Common myeloid progenitor, CD34-positive (primary cell): ENCODE measurements at regions not wholly inside any gene's neighbourhood (a gene's known extent, or its start where the extent isn't known, plus 50 kb on each side); places are given as distances from the start of the nearest gene placed in this dataset.

Source experiments
- CTCF ChIA-PET: fragments of 350-600 bp; sonication (Branson Sonifier 250); formaldehyde crosslinking; loops from one replicate; lab custom pipeline; 2021; ENCODE audit warnings: antibody characterized with exemption; lab: Charles Lee
- POLR2A ChIA-PET: fragments of 350-600 bp; sonication (Branson Sonifier 250); formaldehyde crosslinking; loops from one replicate; lab custom pipeline; 2021; ENCODE audit warnings: antibody characterized with exemption; lab: Charles Lee
- DNase-seq, 3 donors: peaks; one replicate each; pipeline versions ENCODE4 v3.0.0 to v3.0.0-alpha.2; 2013
- H3K27ac ChIP-seq, 2 experiments: 1 replicate in 1 of 2; 2 replicates in 1 of 2; pipeline ENCODE4 v1.7.0; 2013; ENCODE audit warnings: inconsistent platforms in 2 of 2, low read length in 2 of 2, mild to moderate bottlenecking in 2 of 2, low read depth in 1 of 2, moderate library complexity in 1 of 2; ENCODE audit not compliant: severe bottlenecking in 2 of 2, insufficient read depth in 1 of 2, poor library complexity in 1 of 2
- H3K27me3 ChIP-seq, 5 experiments: replicated peaks in 2 of 5; 1 replicate in 3 of 5; 2 replicates in 2 of 5; pipeline versions ENCODE4 v1.6.1 to v1.7.0; 2013; ENCODE audit warnings: low read length in 4 of 5, mild to moderate bottlenecking in 2 of 5, moderate library complexity in 2 of 5, inconsistent platforms in 1 of 5; ENCODE audit not compliant: insufficient read depth in 5 of 5, control insufficient read depth in 4 of 5
- H3K36me3 ChIP-seq, 4 experiments: 1 replicate in 2 of 4; 2 replicates in 2 of 4; pipeline versions ENCODE4 v1.6.1 to v1.7.0; 2013; ENCODE audit warnings: low read length in 3 of 4, control low read depth in 1 of 4, mild to moderate bottlenecking in 1 of 4; ENCODE audit not compliant: control insufficient read depth in 4 of 4, insufficient read depth in 4 of 4
- H3K4me1 ChIP-seq, 4 experiments: 1 replicate in 3 of 4; 2 replicates in 1 of 4; pipeline versions ENCODE4 v1.6.1 to v1.7.1; 2013; ENCODE audit warnings: low read length in 3 of 4, mild to moderate bottlenecking in 3 of 4, control low read depth in 1 of 4, inconsistent platforms in 1 of 4, moderate library complexity in 1 of 4; ENCODE audit not compliant: control insufficient read depth in 4 of 4, insufficient read depth in 4 of 4; ENCODE audit errors: control extremely low read depth in 1 of 4
- H3K4me3 ChIP-seq, 7 experiments: 1 replicate in 4 of 7; 2 replicates in 3 of 7; pipeline versions ENCODE4 v1.5.1 to v1.7.0; 2013; ENCODE audit warnings: mild to moderate bottlenecking in 7 of 7, low read length in 6 of 7, moderate library complexity in 6 of 7, inconsistent platforms in 2 of 7, low read depth in 2 of 7, control low read depth in 1 of 7; ENCODE audit not compliant: insufficient read depth in 4 of 7, control insufficient read depth in 1 of 7; ENCODE audit errors: extremely low read depth in 1 of 7
- H3K9me3 ChIP-seq, 5 experiments: 1 replicate in 4 of 5; 2 replicates in 1 of 5; pipeline versions ENCODE4 v1.6.1 to v1.7.1; 2013; ENCODE audit warnings: low read length in 4 of 5, mild to moderate bottlenecking in 2 of 5, inconsistent platforms in 1 of 5, low read depth in 1 of 5, moderate library complexity in 1 of 5; ENCODE audit not compliant: control insufficient read depth in 4 of 5, insufficient read depth in 2 of 5; ENCODE audit errors: control extremely low read depth in 1 of 5
- WGBS: methylation state at CpG from one replicate; pipeline ENCODE4 v1.1.5; 2013; ENCODE audit not compliant: insufficient coverage; 5-methylcytosine and 5-hydroxymethylcytosine counted together

GRCh38 chr4:138916763-138917162 is 98.8 kb upstream of the NOCT start:
- 67% methylated on average over 1 of the region's 1 CpG for WGBS
- Histone ChIP-seq H3K4me3 (no peak overlapping the region), H3K9me3 (no peaks in the 10 kb centered on the region), H3K36me3 (no peaks in the 10 kb centered on the region), H3K27me3 (peaks cover 0 to 4% (median 0%) of the 10 kb centered on the region in 5 experiments), H3K27ac (no peak overlapping the region), H3K4me1 (peaks cover 0 to 11% (median 1%) of the 10 kb centered on the region in 4 experiments)
- ChIA-PET CTCF (interaction anchor here (0.7 to 2.6 kb wide), 6 partner anchors 9 to 882 kb away, joined by 3 to 13 read pairs (median 4); no protein-coding TSS in a partner anchor), POLR2A (no interaction called here)
- no peak for DNase-seq

DNA sequence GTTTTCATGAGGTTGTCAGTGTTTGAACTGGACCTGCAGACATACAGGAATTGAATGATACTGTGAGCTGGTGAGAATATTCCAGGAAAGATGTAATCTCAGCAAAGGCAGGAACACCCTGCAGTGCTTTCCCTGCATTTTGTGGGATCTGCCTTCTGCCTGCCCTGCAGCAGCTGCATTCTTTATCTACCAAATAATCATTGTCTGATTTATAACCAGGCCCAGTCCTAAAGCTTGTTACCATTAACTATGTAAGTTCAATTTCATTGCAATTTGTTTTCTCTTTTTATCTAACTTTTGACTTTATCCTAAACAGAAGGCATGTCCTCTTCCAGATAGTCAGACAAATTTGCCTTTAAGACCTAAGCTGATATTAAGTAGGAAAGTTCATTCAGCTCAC is 99.8 kb upstream of the NOCT start:
- no peaks in the 10 kb centered on the region for H3K9me3 ChIP-seq
- POLR2A ChIA-PET, result no interaction called here

GRCh38 chr4:138912704-138913340 is 102.8 kb upstream of the NOCT start:
- no CpG with 5 or more reads among the region's 3 CpGs for WGBS
- Histone ChIP-seq H3K4me1 (peaks cover 0 to 38% (median 3%) of the 10 kb centered on the region in 4 experiments), H3K4me3 (no peak overlapping the region), H3K27me3 (no peaks in the 10 kb centered on the region), H3K36me3 (no peaks in the 10 kb centered on the region), H3K9me3 (no peaks in the 10 kb centered on the region), H3K27ac (no peak overlapping the region)
- CTCF ChIA-PET, result interaction anchor here (0.7 to 1.6 kb wide), 2 partner anchors 9 to 42 kb away, joined by 3 to 6 read pairs; no protein-coding TSS in a partner anchor
- POLR2A ChIA-PET, result no interaction called here
- DNase-seq, result peak in 1 of 3 donors; percentile 15

More for the DNA sequence above, 99.8 kb upstream of the NOCT start:
- Histone ChIP-seq H3K4me3 (no peak overlapping the region), H3K36me3 (no peaks in the 10 kb centered on the region), H3K27me3 (peaks cover 0 to 4% (median 0%) of the 10 kb centered on the region in 5 experiments), H3K27ac (no peak overlapping the region), H3K4me1 (peaks cover 0 to 21% (median 1%) of the 10 kb centered on the region in 4 experiments)
- no peak for DNase-seq
- CTCF ChIA-PET, result interaction anchor here (1.1 to 2.6 kb wide), 5 partner anchors 10 to 235 kb away, joined by 3 to 13 read pairs (median 5); no protein-coding TSS in a partner anchor

- Histone ChIP-seq H3K4me1 (peaks cover 0 to 38% (median 3%) of the 10 kb centered on the region in 4 experiments), H3K4me3 (no peak overlapping the region), H3K9me3 (no peaks in the 10 kb centered on the region), H3K27me3 (no peaks in the 10 kb centered on the region), H3K36me3 (no peaks in the 10 kb centered on the region), H3K27ac (peak overlapping the region; percentile 58 to 88)
- no peak for DNase-seq
- CTCF ChIA-PET, result interaction anchor here (0.7 to 1.6 kb wide), 2 partner anchors 13 to 41 kb away, joined by 3 to 6 read pairs; no protein-coding TSS in a partner anchor
- POLR2A ChIA-PET, result no interaction called here
- 100% methylated on average over 5 of the region's 9 CpGs for WGBS
Observed at GRCh38 chr4:138911909-138912703, 103.5 kb upstream of the NOCT start.

DNA sequence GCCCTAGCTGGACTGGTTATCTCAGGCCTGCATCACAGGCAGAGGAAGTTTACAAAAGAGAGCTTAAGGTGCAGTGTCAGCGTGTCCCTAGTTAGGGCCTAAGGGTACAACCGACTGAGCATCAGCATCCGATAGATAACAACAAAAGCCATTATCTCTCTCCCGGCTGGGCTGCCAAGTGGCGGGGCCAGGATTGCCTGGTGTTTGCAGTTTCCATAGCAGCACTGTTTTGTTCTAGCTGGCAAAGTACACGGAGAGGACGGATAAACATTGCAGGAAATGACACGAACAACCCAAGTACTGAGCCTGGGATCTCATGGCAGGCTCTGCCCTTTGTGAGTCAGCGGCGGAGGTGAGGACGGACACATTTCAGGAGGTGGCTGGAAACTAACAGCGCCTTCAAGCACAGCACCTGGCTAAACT is 104.7 kb upstream of the NOCT start:
- POLR2A ChIA-PET, result interaction anchor here (1.0 kb wide), 1 partner anchor 105 kb away, joined by 3 read pairs; the partner anchor contains the start of gene NOCT
- Histone ChIP-seq H3K27me3 (no peaks in the 10 kb centered on the region), H3K27ac (peak overlapping the region; percentile 58 to 88), H3K4me3 (peak overlapping the region in 1 of 7 experiments; percentile 34), H3K9me3 (no peaks in the 10 kb centered on the region), H3K4me1 (peaks cover 0 to 38% (median 3%) of the 10 kb centered on the region in 4 experiments), H3K36me3 (no peaks in the 10 kb centered on the region)
- WGBS, result 38% methylated on average over 12 of the region's 12 CpGs
- CTCF ChIA-PET, result interaction anchor here (1.3 to 1.6 kb wide), 2 partner anchors 12 to 40 kb away, joined by 6 to 7 read pairs; no protein-coding TSS in a partner anchor
- DNase-seq, result peak; percentile 84 to 96 (median 95)

DNA sequence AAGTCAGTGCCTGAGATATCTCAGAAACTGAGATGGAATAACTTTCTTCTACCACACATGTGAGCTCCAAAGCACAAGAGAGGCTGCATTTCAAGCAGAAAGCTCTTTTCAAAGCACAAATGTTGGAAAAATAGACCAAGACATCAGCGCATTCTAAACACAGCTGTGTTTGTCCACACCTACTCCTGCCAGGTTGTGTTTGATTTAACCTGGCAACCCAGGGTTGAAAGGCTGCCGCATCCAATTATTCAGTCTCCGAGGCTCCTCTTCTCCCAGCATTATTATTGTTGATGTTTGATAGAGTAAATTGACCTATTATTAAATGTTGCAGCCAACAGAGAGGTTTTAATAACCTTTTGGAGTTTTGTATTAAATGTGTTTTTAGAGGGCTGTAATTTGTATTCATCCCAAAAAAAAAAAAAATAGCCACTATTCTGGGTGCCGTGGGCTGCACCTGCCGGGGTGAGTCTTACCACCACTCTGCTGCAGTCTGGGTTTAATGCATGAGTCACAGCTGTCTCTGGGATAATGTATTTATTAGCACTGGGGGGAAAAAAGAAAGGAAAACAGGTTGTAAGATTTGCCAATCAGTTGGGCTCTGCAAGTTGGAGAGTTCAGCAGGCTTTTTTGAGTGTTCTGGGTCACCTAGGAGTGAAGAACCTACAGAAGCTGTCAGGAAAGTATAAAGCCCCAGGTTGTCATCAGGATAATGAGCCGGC is 105.2 kb upstream of the NOCT start:
- DNase-seq, result no peak
- Histone ChIP-seq H3K4me3 (peak overlapping the region in 2 of 7 experiments; percentile 1 to 34), H3K27me3 (no peaks in the 10 kb centered on the region), H3K4me1 (peaks cover 0 to 38% (median 3%) of the 10 kb centered on the region in 4 experiments), H3K36me3 (no peaks in the 10 kb centered on the region), H3K9me3 (no peaks in the 10 kb centered on the region), H3K27ac (peak overlapping the region; percentile 42 to 88)
- 86% methylated on average over 4 of the region's 6 CpGs for WGBS
- ChIA-PET CTCF (interaction anchor here (1.3 to 2.3 kb wide), 2 partner anchors 12 to 39 kb away, joined by 7 to 8 read pairs; no protein-coding TSS in a partner anchor), POLR2A (interaction anchor here (0.5 to 1.0 kb wide), 2 partner anchors 105 to 675 kb away, joined by 3 read pairs; partner anchors contain the start of gene NOCT)
